HG02943 (cell line): ENCODE measurements at regions not wholly inside any gene's neighbourhood (a gene's known extent, or its start where the extent isn't known, plus 50 kb on each side); places are given as distances from the start of the nearest gene placed in this dataset.

Source experiments
- ATAC-seq: cut with Tn5 transposase; IDR thresholded peaks from one replicate; pipeline ENCODE4 v1.9.1; 2021; ENCODE audit warnings: mild to moderate bottlenecking, low read depth, moderate library complexity; ENCODE audit not compliant: unreplicated experiment

- no peak for ATAC-seq
These were observed 1101.7 kb upstream of the GHITM start for GRCh38 chr10:83037653-83038052.

GRCh38 chr10:83038631-83039030, 1100.7 kb upstream of the GHITM start:
- ATAC-seq: no peak

- no peak for ATAC-seq
These were observed 1093.6 kb upstream of the GHITM start for GRCh38 chr10:83045731-83046130.

- ATAC-seq: no peak
These were observed 1088.5 kb upstream of the GHITM start for GRCh38 chr10:83050815-83051214.

GRCh38 chr10:83062871-83063270, 1076.4 kb upstream of the GHITM start:
- no peak for ATAC-seq

GRCh38 chr10:83073472-83073871, 1065.8 kb upstream of the GHITM start:
- ATAC-seq: no peak

GRCh38 chr10:83075016-83075814, 1064.1 kb upstream of the GHITM start:
- ATAC-seq: no peak

- ATAC-seq: no peak
These were observed 1063.4 kb upstream of the GHITM start for GRCh38 chr10:83075815-83076355.

- no peak for ATAC-seq
These were observed 1062.9 kb upstream of the GHITM start for GRCh38 chr10:83076443-83076842.

- ATAC-seq: no peak
These were observed 1061.1 kb upstream of the GHITM start for GRCh38 chr10:83078160-83078559.

GRCh38 chr10:83078645-83079044, 1060.7 kb upstream of the GHITM start:
- no peak for ATAC-seq

GRCh38 chr10:83083831-83084230, 1055.5 kb upstream of the GHITM start:
- ATAC-seq: no peak

- no peak for ATAC-seq
These were observed 1050.0 kb upstream of the GHITM start for GRCh38 chr10:83089335-83089734.

GRCh38 chr10:83104616-83105015, 1034.7 kb upstream of the GHITM start:
- ATAC-seq: no peak

GRCh38 chr10:83108565-83109333, 1030.6 kb upstream of the GHITM start:
- ATAC-seq: no peak

- no peak for ATAC-seq
These were observed 1020.0 kb upstream of the GHITM start for GRCh38 chr10:83119346-83119745.

GRCh38 chr10:83122336-83122735, 1017.0 kb upstream of the GHITM start:
- ATAC-seq: no peak

GRCh38 chr10:83127942-83128575, 1011.2 kb upstream of the GHITM start:
- no peak for ATAC-seq

- no peak for ATAC-seq
These were observed 998.5 kb upstream of the GHITM start for GRCh38 chr10:83140811-83141210.

GRCh38 chr10:83142074-83142563, 997.2 kb upstream of the GHITM start:
- ATAC-seq: no peak

- no peak for ATAC-seq
These were observed 994.8 kb upstream of the GHITM start for GRCh38 chr10:83144461-83144860.
